HG02852 (cell line): ENCODE measurements at regions not wholly inside any gene's neighbourhood (a gene's known extent, or its start where the extent isn't known, plus 50 kb on each side); places are given as distances from the start of the nearest gene placed in this dataset.
A peak's percentile ranks its signal among the peaks of the same experiment; 100 is the strongest.
"Not testable (repeated sequence)": the region's sequence is repeated elsewhere in the genome, so short reads cannot be mapped to it uniquely, and the experiment has no call there.

Experiments
- ATAC-seq: cut with Tn5 transposase; IDR thresholded peaks from one replicate; pipeline ENCODE4 v1.9.1; 2021; ENCODE audit warnings: mild to moderate bottlenecking, moderate library complexity; ENCODE audit not compliant: unreplicated experiment

GRCh38 chr12:94916663-94917062 is 86.8 kb downstream of the NDUFA12 start:
- ATAC-seq = no peak

DNA sequence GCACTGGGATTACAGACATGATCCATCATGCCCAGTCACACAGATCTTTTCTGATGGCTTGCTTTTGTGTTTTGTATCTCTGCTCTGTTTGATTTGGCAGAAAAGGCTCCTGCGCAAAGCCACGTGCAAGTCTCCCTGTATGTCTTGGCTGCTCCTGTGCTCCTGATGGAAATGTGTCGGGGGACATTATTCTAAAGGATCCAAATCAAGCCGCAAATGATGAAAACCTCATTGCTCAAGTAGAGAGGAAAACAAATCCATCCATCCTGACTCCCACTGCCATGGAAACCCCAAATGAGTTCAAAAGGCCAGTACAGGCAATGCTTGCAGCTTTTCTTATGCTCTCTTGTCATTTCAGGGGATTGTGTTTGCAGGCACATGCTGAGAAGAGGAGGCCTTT is 93.8 kb downstream of the NDUFA12 start:
- no peak for ATAC-seq

DNA sequence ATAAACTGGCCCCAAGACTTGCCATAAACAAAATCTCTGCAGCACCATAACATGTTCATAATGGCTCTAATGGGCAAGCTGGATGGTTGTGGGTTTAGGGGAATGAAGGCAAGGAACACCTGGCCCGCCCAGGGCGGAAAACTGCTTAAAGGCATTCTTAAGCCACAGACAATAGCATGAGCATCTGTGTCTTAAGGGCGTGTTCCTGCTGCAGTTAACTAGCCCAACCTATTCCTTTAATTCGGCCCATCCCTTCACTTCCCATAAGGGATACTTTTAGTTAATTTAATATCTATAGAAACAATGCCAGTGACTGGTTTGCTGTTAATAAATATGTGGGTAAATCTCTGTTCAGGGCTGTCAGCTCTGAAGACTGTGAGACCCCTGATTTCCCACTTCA is 97.7 kb downstream of the NDUFA12 start:
- not testable (repeated sequence) for ATAC-seq

DNA sequence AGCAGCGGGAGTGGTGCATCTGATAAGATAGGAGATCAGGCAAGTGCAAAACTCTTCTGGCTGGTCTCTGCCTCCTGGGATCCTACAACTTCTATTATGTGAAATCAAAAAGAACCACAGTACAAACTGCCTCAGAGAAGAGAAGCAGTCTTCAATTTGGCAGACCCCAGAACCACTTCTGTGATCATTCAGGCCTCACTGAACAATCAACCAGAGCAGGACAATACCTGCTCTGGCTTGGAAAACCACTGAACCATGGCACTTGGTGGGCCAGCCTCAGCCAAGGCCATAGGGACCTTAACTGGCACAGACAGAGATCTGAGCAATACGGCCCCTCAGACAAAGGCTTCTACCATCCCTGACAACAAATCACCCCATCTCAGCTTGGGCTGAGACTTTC is 103.0 kb downstream of the NDUFA12 start:
- ATAC-seq = no peak

GRCh38 chr12:94898388-94898787 is 105.1 kb downstream of the NDUFA12 start:
- ATAC-seq = no peak

- ATAC-seq = no peak
These were observed 110.8 kb downstream of the NDUFA12 start for GRCh38 chr12:94892544-94893267.

DNA sequence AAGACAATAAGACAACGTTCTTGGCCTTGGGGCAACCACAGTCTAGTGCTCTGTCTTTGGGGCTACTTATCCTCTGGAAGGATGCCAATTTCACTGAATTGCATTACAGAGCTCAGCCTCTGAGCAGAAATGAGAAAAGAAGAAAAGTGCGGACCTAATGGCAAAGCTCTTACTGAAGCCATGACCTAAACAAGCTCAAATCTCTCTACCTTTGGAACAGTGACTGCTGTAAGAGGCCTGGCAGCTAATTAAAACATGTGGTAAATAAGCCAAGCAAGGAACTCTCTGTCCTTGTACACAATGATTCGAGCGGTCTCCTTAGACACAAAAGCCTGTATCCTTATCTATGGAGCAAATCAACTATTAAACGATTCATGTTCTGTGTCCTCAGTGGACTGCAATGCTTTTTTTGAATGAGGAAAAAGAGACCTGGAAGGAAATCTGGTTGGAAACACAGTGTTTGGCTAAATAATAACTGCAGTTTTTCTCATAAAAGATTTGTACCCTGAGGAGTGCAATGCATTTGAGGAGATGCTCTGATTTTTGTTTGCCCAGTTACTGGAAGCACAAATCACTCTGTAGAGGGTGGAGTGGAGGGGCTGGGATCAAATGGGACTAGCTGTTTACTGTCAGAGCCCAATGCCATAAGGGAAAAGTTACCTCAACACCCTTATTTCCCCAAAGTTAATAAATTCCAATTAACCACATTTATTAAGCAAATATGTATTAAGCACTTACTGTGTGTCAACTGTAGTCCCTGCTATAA is 113.9 kb downstream of the NDUFA12 start:
- no peak for ATAC-seq

DNA sequence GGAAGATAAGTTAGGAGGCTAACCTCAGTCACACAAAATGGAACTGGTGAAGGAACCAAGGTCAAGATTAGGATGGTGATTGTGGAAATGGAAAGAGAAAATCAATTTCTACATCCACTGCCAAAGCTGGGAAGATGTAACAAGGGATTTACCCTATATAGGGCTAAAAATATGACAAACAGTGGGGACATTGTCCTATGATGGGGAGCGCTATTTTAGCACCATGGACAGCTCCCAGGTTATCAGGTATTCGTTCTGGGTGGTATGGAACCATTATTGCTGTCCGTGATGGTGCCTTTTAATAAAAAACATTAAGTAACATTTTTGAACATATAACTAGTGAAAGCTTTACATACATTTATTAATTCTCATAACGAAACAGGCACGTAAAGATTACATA is 124.0 kb downstream of the NDUFA12 start:
- no peak for ATAC-seq

DNA sequence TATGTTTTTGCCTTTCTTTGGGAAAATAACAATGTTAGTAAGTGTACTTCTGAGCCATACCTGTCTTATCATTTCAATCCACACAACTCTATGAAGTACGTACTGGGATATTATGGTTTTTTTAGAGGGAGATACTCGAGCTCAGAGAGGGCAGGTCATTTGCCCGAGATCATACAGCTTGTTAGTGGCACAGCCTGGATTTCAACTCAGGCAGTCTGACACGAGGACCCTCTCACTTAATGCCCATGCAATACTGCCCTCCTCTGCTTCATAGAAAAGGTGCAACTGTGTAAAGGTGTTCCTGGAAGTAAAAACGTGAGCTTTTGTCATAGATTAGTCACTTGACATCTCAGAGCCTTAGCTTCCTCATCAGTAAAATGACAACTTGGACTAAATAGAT is 128.0 kb downstream of the NDUFA12 start:
- peak; percentile 42 for ATAC-seq

- ATAC-seq = no peak
These were observed 128.8 kb downstream of the NDUFA12 start for GRCh38 chr12:94874518-94875302.

GRCh38 chr12:94873734-94874517 is 129.6 kb downstream of the NDUFA12 start:
- no peak for ATAC-seq

DNA sequence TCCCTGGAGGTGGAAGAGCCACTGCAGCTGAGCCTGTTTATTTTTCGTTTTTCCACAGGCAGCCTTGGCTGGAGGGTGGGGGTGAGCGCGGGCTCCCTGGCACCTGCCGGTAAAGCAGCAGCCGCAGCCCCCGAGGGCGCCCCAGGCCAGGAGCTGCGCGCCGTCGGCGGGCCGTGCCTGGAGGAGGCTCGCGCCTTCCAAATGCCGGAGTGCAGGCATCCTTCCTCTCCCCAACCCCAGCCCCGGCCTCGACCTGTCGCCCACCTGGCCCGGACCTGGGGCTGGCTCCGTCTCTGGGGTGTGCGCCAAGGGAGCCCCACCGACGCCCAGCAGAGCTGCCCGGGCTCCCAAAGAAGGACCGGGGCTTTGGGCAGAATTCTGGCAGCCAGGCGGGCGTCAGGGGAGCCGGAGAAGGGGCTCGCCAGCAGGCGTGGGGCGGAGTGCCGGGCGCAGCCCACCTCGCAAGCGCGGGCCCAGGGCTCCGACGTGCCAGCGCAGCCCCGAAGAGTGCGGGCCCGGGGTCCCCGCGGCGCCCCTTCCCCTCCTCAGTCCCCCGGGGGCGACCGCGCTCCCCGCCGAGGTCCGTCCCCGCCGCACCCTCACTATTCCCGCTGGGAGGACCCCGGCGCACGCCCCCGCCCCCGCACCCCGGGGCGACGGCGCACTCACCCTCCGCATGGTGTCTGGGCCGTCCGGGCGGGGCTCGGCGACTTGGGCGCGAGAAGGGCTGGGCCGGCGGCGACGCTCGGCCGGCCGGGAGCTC is 130.3 kb downstream of the NDUFA12 start:
- peak; percentile 76 for ATAC-seq

GRCh38 chr12:94872671-94872970 is 130.9 kb downstream of the NDUFA12 start:
- no peak for ATAC-seq

DNA sequence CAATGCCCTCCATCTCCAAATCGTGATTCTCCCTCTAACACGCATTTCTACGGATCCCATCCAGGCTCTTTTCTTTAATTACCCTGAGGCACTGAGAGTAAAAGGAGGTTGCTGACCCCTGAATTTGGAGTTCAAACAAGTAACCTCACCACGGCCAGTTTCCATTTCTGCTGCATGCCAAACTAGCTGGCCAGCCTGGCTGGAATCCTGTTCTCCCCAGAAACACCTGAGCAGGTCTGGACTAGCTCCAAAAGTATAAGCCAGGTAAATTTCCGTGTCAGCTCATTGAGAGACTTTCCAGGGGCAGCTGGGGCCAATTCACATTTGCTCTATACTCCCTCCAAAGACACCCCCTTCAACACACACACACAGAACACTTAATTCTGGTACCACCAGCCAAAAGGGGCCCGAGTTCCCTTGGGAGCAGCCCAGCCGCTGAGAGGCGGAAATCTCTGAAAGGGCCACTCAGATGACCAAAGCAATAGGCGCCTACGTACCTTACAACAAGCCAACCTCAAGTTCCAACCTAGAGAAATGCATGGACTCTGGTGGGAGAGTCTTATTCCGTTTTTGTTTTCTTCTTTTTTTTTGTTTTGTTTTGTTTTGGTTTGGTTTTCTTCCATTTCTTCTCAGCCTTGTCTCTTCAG is 131.4 kb downstream of the NDUFA12 start:
- ATAC-seq = no peak

- no peak for ATAC-seq
These were observed 133.0 kb downstream of the NDUFA12 start for GRCh38 chr12:94870511-94870910.

GRCh38 chr12:94868161-94868560 is 135.3 kb downstream of the NDUFA12 start:
- no peak for ATAC-seq

DNA sequence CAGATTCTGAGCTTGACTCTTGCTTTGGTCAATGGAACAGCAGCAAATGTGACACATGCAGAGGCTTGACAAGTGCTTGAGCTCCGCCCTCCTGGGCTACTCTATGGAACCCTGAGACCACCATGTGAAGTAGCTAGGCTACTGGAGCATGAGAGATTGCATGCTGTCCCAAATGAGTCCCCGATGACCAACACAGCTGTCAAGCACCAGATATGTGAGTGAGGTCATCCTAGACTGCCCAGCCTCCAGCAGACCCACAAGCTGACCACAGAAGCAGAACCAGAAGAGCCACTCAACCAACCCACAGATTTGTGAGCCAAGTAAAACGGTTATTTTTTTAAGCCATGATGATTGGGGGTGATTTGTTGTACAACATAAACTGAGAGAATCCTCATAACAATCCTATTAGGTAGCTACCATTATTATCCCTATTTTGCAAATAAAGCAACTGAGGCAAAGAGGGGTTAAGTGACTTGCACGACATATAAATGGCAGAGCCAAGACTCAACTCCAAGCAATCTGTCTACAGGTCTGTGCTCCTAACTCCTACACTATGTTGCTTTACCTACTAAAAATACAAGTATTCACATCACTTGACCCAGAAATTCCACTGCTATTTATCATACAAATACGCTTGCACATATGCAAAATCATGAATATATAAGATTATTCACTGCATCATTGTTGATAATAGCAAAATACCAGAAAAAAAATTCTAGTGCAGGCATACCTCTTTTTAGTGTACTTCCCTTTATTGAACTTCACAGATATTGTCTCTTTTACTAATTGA is 136.2 kb downstream of the NDUFA12 start:
- ATAC-seq = peak; percentile 63

- ATAC-seq = no peak
These were observed 138.5 kb downstream of the NDUFA12 start for GRCh38 chr12:94864987-94865386.
